GM19452 (cell line): ENCODE measurements at regions not wholly inside any gene's neighbourhood (a gene's known extent, or its start where the extent isn't known, plus 50 kb on each side); places are given as distances from the start of the nearest gene placed in this dataset.

Experiments
- ATAC-seq: cut with Tn5 transposase; IDR thresholded peaks from one replicate; pipeline ENCODE4 v1.9.1; 2021; ENCODE audit not compliant: unreplicated experiment

DNA sequence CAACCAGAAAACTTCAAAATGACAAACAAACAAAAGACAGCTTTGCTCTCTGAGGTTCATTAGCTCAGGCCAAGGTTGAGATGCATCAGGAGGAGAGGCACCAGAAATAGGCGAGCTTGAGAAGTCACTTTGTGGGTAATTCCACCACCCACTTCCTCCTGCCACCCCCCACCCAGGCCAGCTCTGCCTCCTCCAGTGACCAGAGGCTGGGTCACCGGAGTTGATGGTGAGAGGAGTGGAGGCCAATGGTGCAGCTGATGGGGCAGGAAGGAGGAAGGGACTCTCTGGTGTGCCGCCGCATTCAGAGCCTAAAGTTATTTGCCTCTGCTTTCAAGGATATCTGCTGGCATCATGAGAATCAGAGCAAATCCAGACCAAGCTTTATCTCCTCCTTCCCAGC, 73.8 kb upstream of the ASTN2 start:
- no peak for ATAC-seq

DNA sequence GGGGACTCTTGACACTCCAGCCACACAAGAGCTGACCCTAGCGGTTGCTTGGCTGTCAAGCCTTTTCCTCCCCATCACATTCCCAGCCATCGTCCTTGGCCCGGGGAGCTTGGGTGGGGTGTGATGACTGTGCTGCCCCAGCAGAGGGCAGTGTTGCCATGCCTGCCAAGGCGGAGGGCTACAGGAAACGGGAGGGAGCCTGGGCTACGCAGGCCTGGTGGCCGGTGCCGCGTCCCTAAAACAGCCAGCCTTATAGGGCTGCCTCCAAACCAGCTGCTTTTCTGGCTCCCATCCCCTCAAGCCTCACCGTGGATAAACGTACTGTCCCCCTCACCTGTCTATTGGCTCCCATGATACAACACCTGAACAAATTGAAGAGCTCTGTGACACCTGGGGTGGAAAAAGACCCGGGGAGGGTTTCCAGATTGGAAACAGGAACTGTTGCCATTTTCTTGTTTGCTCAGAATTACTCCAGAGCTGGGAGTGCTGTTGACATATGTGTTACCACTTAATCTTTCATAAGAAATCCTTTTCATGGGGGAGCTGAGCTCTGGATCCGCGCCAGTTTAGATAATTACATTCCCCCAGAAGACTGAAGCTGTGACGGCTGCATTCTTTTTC, 72.8 kb upstream of the ASTN2 start:
- peak; percentile 98 for ATAC-seq

DNA sequence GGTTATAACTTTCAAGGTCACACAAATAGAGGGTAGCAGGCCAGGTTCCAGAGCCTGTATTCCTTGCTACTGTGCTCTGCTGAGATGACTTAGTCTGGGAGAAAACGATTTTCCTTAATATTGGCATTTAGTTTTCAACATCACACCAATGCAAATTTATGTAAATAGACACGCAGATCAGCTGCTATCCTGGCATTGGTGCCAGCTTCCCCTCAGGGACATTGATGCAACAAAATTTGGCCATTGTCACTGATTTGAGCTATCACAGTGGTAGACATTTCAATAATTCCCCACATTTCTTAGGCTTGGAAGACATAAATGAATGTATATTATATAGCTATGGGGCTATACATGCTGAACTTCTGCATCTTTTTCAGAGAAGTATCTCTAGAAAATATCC, 71.6 kb upstream of the ASTN2 start:
- no peak for ATAC-seq

DNA sequence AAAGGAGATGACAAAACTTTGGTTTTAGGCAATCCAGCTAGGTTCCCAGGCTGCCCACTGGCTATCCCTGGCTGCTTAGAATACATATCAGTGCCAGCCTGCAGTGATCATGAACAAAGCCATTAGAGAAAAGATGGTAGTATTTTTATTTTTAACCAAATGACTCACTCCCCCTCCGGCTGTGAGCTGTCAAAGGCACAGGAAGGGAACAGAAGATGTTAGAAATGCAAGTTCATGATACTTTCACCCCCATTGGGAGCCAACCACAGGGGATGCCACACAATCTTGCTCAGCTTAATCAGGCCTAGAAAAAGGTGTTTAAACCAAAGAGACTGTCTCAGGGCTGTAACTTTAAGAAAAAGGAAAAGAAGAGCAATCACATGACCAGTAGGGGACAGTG, 70.3 kb upstream of the ASTN2 start:
- no peak for ATAC-seq

DNA sequence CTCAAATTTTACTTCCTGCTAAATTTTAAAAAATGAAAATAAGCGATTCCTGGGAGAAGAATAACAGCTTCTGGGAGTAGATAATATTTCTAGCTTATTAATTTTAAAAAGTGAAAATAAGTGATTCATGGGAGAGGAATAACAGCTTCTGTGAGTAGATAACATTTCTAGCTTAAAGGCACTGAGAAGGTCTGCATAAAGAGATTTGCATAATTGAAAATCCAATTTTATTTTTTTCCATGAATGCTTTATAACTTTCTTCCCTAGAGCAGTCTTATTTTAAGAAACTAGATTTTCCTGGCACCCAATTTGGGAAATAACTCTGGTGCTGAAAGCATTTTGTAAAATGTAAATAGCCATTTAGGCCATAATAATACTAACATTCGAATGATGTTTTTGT, 65.9 kb upstream of the ASTN2 start:
- no peak for ATAC-seq

DNA sequence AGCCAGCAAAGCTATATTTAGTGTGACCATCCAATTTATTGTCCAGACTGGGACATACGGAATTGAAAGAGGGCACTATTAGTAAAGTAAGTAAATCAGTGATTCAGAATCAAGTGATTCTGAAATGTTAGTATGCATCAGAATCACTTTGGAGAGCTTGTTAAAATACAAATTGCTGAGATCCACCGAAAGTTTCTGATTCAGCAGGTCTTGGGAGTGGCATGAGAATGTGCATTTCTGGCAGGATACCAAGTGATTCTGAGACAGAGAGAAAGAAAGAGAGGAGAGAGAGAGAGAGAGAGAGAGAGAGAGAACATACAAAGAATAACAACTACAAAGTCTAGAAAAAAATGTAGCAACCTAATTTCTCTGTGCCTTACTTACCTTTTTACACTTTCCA, 65.4 kb upstream of the ASTN2 start:
- ATAC-seq = no peak

DNA sequence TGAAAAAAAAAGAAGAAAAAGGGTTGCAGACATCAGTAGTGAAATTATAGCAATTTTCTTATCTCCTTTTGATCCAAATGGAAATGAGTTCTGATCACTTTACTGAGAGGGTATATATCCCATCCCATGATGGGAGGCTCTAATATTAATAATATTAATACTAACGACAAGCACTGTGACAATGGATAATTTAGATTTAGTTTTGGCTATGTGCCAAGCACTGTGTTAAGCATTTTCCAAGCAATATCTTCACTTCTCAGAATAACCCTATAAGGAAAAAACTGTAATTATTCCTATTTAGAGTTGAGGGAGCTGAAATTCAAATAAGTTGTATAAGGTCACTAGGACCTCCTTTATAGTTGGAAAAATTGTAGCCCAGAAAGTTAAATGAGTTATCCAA, 58.4 kb upstream of the ASTN2 start:
- no peak for ATAC-seq

DNA sequence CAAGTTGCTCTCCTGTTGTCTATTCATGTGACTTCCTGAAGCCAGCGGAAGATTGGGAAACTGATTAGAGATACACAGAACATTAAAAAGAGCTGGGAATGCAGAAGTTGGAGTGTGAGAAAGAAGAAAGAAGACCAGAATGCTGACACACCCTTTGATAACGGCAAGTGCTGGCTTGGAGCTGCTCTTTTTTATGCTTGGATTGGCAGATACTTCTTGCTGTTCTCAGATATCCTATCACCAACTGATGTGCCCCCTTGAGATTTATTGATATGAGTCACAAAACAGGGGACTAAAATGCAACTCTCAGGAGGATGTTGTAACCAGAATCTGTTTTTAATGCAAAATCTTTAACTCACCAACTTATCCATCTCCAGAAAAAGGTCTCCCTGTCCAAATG, 56.0 kb upstream of the ASTN2 start:
- ATAC-seq = no peak

DNA sequence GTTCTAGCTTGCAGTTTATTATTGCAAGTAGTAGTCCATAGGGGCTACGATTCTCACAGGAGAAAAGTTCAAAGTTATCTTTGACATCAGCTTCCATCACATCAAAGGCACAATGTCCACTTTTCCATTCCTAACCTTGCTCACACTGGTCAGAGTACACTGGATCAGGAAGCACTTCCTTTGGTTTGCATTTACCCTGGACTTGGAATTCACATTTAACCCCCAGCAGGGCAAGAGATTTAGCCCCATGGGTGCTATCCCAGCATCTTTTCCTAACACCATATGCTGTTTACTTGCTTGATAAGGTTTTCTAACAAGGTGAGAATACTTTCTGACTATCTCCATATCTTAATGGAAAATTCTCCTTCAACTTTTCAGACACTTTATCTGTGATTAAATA, 55.6 kb upstream of the ASTN2 start:
- ATAC-seq = no peak

DNA sequence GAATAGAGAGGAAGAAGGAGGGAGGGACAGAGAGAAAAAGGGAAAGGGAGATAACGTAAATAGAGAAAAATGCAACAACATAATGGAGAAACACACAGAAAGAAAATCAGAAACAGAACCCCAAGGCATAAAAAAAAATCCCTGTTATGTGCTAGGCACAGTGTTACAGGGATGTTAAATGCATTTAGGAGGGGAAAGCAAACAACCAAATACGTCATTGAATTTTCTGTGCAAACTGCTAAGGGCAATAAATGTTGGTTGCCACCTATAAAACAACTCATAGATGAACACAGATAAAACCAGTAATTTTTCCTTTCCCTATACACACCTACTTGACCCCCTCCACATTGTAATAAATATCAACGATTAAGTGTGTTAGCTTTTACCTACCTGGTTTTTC, 51.3 kb upstream of the ASTN2 start:
- ATAC-seq = no peak

DNA sequence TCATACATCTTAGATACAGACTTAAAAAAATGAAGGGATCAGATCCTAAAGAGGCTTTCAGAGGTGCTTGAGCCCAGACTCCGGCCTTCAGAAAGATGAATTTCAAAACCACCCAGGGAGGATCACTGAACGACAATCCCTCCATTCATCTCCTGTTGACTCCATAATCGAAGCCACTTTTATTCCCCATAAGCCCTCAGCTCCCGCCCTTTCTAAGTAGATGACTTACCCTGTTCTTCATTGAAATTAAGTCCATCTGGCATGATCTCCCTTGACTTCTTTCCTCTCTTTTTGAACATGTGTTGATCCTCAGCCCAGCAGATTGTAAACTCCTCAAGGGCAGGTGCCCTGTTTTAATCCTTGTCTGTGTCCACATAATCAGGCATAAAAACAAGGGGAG, 50.8 kb upstream of the ASTN2 start:
- no peak for ATAC-seq

DNA sequence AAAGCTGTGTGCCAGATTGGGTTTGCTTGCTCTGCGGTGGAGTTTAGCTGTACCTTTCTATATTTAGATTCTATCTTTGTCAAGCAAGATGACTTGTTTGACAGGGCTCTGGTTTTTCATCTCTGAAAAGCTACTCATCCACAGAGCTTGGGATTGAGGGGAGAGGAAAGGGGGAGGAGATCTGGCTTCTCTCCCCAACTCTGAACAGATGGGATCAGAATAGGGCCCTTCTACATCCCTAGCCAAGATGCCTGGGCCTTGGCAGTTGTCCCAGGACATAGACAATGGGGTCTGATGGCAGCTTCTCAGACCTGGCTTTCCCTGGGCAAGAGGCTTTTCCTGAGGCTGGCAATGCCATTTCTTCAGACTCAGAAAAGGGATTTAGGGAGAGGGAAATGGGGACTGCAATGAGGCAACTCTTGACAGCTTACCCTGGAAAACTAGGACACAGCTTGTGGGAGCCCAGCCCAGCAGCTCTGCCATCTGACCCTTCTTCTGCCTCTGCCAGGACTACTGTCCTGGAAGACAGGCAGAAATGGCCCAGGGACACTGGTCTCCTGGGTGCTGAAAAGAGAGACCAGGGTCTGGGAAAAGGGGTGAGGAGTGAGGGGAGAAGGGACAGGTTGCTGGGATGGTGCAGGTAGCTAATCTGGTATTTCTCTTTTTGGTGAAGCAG, 50.2 kb upstream of the ASTN2 start:
- ATAC-seq = no peak
